ENCODE measurements at regions not wholly inside any gene's neighbourhood (a gene's known extent, or its start where the extent isn't known, plus 50 kb on each side); places are given as distances from the start of the nearest gene placed in this dataset.
"Not testable (repeated sequence)": the region's sequence is repeated elsewhere in the genome, so short reads cannot be mapped to it uniquely, and the experiment has no call there.

GRCh38 chr14:105622329-105622955 lies 96.1 kb downstream of the TMEM121 start:
- Histone ChIP-seq H3K4me3 (ENCODE audit: insufficient read depth, low read depth, low read length) (no peak overlapping the region), H3K27me3 (ENCODE audit: control insufficient read depth, insufficient read depth, low read length, poor library complexity, severe bottlenecking) (no peaks in the 10 kb centered on the region), H3K9me3 (ENCODE audit: control insufficient read depth, low read length) (no peaks in the 10 kb centered on the region), H3K4me1 (ENCODE audit: control insufficient read depth, insufficient read depth, low read length) (no peaks in the 10 kb centered on the region), H3K36me3 (ENCODE audit: control insufficient read depth, insufficient read depth, low read length) (no peaks in the 10 kb centered on the region), H3K27ac (ENCODE audit: insufficient read depth, low read depth, low read length, poor library complexity, severe bottlenecking) (no peak overlapping the region)
- 73 to 74% methylated on average over 12 of the region's 12 CpGs for WGBS, 2 experiments

- H3K9me3 ChIP-seq (ENCODE audit: control insufficient read depth, low read length); H3K36me3 ChIP-seq (ENCODE audit: control insufficient read depth, insufficient read depth, low read length); H3K27me3 ChIP-seq (ENCODE audit: control insufficient read depth, insufficient read depth, low read length, poor library complexity, severe bottlenecking); H3K4me3 ChIP-seq (ENCODE audit: insufficient read depth, low read depth, low read length); H3K27ac ChIP-seq (ENCODE audit: insufficient read depth, low read depth, low read length, poor library complexity, severe bottlenecking); H3K4me1 ChIP-seq (ENCODE audit: control insufficient read depth, insufficient read depth, low read length): not testable (repeated sequence)
- WGBS, 2 experiments = 67 to 75% methylated on average over 10 to 13 of the region's 14 CpGs
Measured at GRCh38 chr14:105623178-105623577, 96.8 kb downstream of the TMEM121 start.

- H3K4me1 ChIP-seq (ENCODE audit: control insufficient read depth, insufficient read depth, low read length); H3K27ac ChIP-seq (ENCODE audit: insufficient read depth, low read depth, low read length, poor library complexity, severe bottlenecking); H3K9me3 ChIP-seq (ENCODE audit: control insufficient read depth, low read length); H3K36me3 ChIP-seq (ENCODE audit: control insufficient read depth, insufficient read depth, low read length); H3K4me3 ChIP-seq (ENCODE audit: insufficient read depth, low read depth, low read length); H3K27me3 ChIP-seq (ENCODE audit: control insufficient read depth, insufficient read depth, low read length, poor library complexity, severe bottlenecking): not testable (repeated sequence)
- WGBS, 2 experiments = 81 to 83% methylated on average over 17 to 20 of the region's 22 CpGs
Measured at GRCh38 chr14:105624346-105624745, 98.0 kb downstream of the TMEM121 start.

DNA sequence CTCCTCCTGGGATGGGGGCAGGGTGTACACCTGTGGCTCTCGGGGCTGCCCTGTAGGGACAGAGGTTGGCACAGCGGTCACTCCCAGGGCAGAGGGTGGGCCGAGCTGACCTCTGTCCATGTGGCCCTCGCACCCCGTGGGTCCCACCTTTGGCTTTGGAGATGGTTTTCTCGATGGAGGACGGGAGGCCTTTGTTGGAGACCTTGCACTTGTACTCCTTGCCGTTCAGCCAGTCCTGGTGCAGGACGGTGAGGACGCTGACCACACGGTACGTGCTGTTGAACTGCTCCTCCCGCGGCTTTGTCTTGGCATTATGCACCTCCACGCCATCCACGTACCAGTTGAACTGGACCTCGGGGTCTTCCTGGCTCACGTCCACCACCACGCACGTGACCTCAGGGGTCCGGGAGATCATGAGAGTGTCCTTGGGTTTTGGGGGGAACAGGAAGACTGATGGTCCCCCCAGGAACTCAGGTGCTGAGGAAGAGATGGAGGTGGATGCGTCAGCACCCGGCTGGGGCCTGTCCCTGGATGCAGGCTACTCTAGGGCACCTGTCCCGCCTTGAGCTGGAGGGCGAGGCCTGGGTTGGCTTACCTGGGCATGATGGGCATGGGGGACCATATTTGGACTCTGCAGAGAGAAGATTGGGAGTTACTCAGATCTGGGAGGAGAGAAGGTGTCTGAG lies 98.5 kb downstream of the TMEM121 start:
- H3K36me3 ChIP-seq (ENCODE audit: control insufficient read depth, insufficient read depth, low read length); H3K9me3 ChIP-seq (ENCODE audit: control insufficient read depth, low read length): not testable (repeated sequence)
- 87 to 88% methylated on average over 25 of the region's 25 CpGs for WGBS, 2 experiments

GRCh38 chr14:105625448-105625847 lies 99.1 kb downstream of the TMEM121 start:
- H3K27me3 ChIP-seq (ENCODE audit: control insufficient read depth, insufficient read depth, low read length, poor library complexity, severe bottlenecking); H3K27ac ChIP-seq (ENCODE audit: insufficient read depth, low read depth, low read length, poor library complexity, severe bottlenecking): not testable (repeated sequence)
- 82 to 88% methylated on average over 9 of the region's 9 CpGs for WGBS, 2 experiments

More for the DNA sequence above, 98.5 kb downstream of the TMEM121 start:
- not testable (repeated sequence) for H3K4me1 ChIP-seq (ENCODE audit: control insufficient read depth, insufficient read depth, low read length); H3K27ac ChIP-seq (ENCODE audit: insufficient read depth, low read depth, low read length, poor library complexity, severe bottlenecking); H3K27me3 ChIP-seq (ENCODE audit: control insufficient read depth, insufficient read depth, low read length, poor library complexity, severe bottlenecking); H3K4me3 ChIP-seq (ENCODE audit: insufficient read depth, low read depth, low read length)

DNA sequence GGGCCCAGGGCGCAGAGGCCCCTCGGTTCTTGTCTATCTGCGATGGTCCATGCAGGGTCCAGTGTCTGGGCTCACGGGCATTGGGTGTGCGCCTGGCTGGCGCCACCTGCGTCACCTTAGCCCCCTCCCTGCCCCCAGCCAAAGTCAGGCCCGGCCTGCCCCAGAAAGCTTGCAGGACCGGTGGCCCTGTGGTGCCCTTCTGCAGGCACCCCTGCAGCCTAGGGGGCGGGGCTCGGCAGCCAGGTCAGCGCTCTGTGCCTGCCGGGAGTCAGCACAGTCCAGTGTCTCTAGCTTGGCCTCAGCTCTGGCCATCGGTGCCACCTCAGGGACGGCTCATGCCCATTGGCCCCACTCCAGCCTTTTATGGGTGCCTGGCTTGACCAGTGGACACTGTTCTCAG lies 99.7 kb downstream of the TMEM121 start:
- 68 to 72% methylated on average over 14 to 15 of the region's 15 CpGs for WGBS, 2 experiments
- H3K4me3 ChIP-seq (ENCODE audit: insufficient read depth, low read depth, low read length); H3K4me1 ChIP-seq (ENCODE audit: control insufficient read depth, insufficient read depth, low read length); H3K27ac ChIP-seq (ENCODE audit: insufficient read depth, low read depth, low read length, poor library complexity, severe bottlenecking); H3K27me3 ChIP-seq (ENCODE audit: control insufficient read depth, insufficient read depth, low read length, poor library complexity, severe bottlenecking); H3K36me3 ChIP-seq (ENCODE audit: control insufficient read depth, insufficient read depth, low read length); H3K9me3 ChIP-seq (ENCODE audit: control insufficient read depth, low read length): not testable (repeated sequence)

More at GRCh38 chr14:105625448-105625847, 99.1 kb downstream of the TMEM121 start:
- H3K36me3 ChIP-seq (ENCODE audit: control insufficient read depth, insufficient read depth, low read length); H3K4me1 ChIP-seq (ENCODE audit: control insufficient read depth, insufficient read depth, low read length); H3K9me3 ChIP-seq (ENCODE audit: control insufficient read depth, low read length); H3K4me3 ChIP-seq (ENCODE audit: insufficient read depth, low read depth, low read length): not testable (repeated sequence)

GRCh38 chr14:105626651-105627050 lies 100.3 kb downstream of the TMEM121 start:
- not testable (repeated sequence) for H3K27me3 ChIP-seq (ENCODE audit: control insufficient read depth, insufficient read depth, low read length, poor library complexity, severe bottlenecking); H3K36me3 ChIP-seq (ENCODE audit: control insufficient read depth, insufficient read depth, low read length); H3K9me3 ChIP-seq (ENCODE audit: control insufficient read depth, low read length); H3K4me3 ChIP-seq (ENCODE audit: insufficient read depth, low read depth, low read length); H3K4me1 ChIP-seq (ENCODE audit: control insufficient read depth, insufficient read depth, low read length); H3K27ac ChIP-seq (ENCODE audit: insufficient read depth, low read depth, low read length, poor library complexity, severe bottlenecking)
- WGBS, 2 experiments = no CpG with 5 or more reads among the region's 5 CpGs

GRCh38 chr14:105627287-105627686 lies 100.9 kb downstream of the TMEM121 start:
- not testable (repeated sequence) for H3K36me3 ChIP-seq (ENCODE audit: control insufficient read depth, insufficient read depth, low read length); H3K4me1 ChIP-seq (ENCODE audit: control insufficient read depth, insufficient read depth, low read length); H3K27me3 ChIP-seq (ENCODE audit: control insufficient read depth, insufficient read depth, low read length, poor library complexity, severe bottlenecking); H3K9me3 ChIP-seq (ENCODE audit: control insufficient read depth, low read length); H3K27ac ChIP-seq (ENCODE audit: insufficient read depth, low read depth, low read length, poor library complexity, severe bottlenecking); H3K4me3 ChIP-seq (ENCODE audit: insufficient read depth, low read depth, low read length)
- 31 to 37% methylated on average over 4 to 6 of the region's 6 CpGs for WGBS, 2 experiments

DNA sequence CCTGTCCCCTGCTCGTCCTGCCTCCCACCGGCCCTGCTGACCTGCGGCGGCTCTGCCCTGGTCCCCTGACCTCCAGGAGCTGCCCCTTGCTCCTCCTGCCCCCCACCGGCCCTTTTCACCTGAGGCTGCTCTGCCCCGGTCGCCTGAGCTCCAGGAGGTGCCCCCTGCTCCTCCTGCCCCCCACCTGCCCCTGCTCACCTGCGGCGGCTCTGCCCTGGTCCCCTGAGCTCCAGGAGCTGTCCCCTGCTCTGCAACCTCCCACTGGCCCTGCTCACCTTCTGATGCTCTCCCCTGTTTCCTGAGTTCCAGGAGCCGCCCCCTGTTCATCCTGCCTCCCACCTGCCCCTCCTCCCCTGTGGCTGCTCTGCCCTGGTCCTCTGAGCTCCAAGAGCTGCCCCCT lies 101.3 kb downstream of the TMEM121 start:
- Histone ChIP-seq H3K9me3 (ENCODE audit: control insufficient read depth, low read length) (no peaks in the 10 kb centered on the region), H3K27ac (ENCODE audit: insufficient read depth, low read depth, low read length, poor library complexity, severe bottlenecking) (no peak overlapping the region), H3K4me3 (ENCODE audit: insufficient read depth, low read depth, low read length) (no peak overlapping the region), H3K4me1 (ENCODE audit: control insufficient read depth, insufficient read depth, low read length) (no peaks in the 10 kb centered on the region), H3K36me3 (ENCODE audit: control insufficient read depth, insufficient read depth, low read length) (no peaks in the 10 kb centered on the region), H3K27me3 (ENCODE audit: control insufficient read depth, insufficient read depth, low read length, poor library complexity, severe bottlenecking) (no peaks in the 10 kb centered on the region)
- WGBS, 2 experiments = 72 to 75% methylated on average over 10 of the region's 10 CpGs

GRCh38 chr14:105628126-105628525 lies 101.7 kb downstream of the TMEM121 start:
- H3K9me3 ChIP-seq (ENCODE audit: control insufficient read depth, low read length) = not testable (repeated sequence)
- WGBS, 2 experiments = 59 to 70% methylated on average over 4 of the region's 4 CpGs

More at GRCh38 chr14:105628126-105628525, 101.7 kb downstream of the TMEM121 start:
- H3K27me3 ChIP-seq (ENCODE audit: control insufficient read depth, insufficient read depth, low read length, poor library complexity, severe bottlenecking); H3K4me3 ChIP-seq (ENCODE audit: insufficient read depth, low read depth, low read length); H3K36me3 ChIP-seq (ENCODE audit: control insufficient read depth, insufficient read depth, low read length); H3K27ac ChIP-seq (ENCODE audit: insufficient read depth, low read depth, low read length, poor library complexity, severe bottlenecking); H3K4me1 ChIP-seq (ENCODE audit: control insufficient read depth, insufficient read depth, low read length): not testable (repeated sequence)

Data from ectodermal cell (in vitro differentiated cells).